ENCODE measurements at regions not wholly inside any gene's neighbourhood (a gene's known extent, or its start where the extent isn't known, plus 50 kb on each side); places are given as distances from the start of the nearest gene placed in this dataset.
"Not testable (repeated sequence)": the region's sequence is repeated elsewhere in the genome, so short reads cannot be mapped to it uniquely, and the experiment has no call there.

DNA sequence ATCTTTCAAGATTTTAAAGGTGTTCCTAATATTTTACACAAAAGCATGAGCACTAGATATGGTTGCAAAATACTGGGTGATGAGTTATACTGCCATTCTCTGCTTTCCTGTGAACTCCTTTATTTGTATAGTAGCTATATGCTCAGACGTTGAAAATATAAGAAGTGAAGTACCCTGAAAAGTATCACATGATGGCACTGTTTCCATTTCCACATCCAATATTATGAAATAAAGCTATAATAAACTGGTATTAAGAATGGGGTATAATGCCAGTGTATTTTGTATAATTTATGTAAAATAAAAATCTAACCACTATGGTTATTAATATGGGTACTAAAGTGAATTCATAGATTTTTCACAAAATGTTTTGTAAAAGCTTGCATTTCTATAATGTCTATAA is 79.6 kb upstream of the FOXP2 start:
- Histone ChIP-seq H3K4me1 (no peaks in the 10 kb centered on the region), H3K36me3 (no peaks in the 10 kb centered on the region), H3K27me3 (no peaks in the 10 kb centered on the region), H3K9me3 (no peaks in the 10 kb centered on the region), H3K27ac (no peak overlapping the region), H3K4me3 (no peak overlapping the region)
- no peak for DNase-seq
- ATAC-seq (ENCODE audit: low FRiP score in 2 of 2), result no peak
- TF ChIP-seq EP300 (IDR thresholded peaks at IDR 0.05) (no peak), POLR2AphosphoS5 (IDR thresholded peaks at IDR 0.05) (no peak), POLR2A (IDR thresholded peaks at IDR 0.05) (no peak)
- TF ChIP-seq, protein P1, sequence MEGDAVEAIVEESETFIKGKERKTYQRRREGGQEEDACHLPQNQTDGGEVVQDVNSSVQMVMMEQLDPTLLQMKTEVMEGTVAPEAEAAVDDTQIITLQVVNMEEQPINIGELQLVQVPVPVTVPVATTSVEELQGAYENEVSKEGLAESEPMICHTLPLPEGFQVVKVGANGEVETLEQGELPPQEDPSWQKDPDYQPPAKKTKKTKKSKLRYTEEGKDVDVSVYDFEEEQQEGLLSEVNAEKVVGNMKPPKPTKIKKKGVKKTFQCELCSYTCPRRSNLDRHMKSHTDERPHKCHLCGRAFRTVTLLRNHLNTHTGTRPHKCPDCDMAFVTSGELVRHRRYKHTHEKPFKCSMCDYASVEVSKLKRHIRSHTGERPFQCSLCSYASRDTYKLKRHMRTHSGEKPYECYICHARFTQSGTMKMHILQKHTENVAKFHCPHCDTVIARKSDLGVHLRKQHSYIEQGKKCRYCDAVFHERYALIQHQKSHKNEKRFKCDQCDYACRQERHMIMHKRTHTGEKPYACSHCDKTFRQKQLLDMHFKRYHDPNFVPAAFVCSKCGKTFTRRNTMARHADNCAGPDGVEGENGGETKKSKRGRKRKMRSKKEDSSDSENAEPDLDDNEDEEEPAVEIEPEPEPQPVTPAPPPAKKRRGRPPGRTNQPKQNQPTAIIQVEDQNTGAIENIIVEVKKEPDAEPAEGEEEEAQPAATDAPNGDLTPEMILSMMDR (IDR thresholded peaks at IDR 0.05), result no peak
- 44 to 52% methylated on average over 1 of the region's 1 CpG for WGBS, 2 donors

DNA sequence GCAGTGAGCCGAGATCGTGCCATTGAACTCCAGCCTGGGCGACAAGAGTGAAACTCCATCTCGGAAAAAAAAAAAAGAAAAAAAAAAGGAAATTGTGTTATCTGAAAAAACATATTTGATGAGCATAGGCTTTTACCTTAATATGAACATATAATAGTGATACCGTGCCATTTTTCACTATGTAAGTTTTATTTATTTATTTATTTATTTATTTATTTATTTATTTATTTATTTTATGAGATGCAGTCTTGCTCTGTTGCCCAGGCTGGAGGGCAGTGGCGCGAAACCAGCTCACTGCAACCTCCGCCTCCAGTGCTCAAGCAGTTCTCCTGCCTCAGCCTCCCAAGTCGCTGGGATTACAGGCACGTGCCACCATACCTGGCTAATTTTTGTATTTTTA is 85.2 kb upstream of the FOXP2 start:
- H3K27me3 ChIP-seq; DNase-seq; H3K9me3 ChIP-seq; ATAC-seq (ENCODE audit: low FRiP score in 2 of 2); H3K36me3 ChIP-seq; H3K4me3 ChIP-seq; H3K4me1 ChIP-seq; H3K27ac ChIP-seq: not testable (repeated sequence)
- 93 to 97% methylated on average over 10 of the region's 10 CpGs for WGBS, 2 donors

DNA sequence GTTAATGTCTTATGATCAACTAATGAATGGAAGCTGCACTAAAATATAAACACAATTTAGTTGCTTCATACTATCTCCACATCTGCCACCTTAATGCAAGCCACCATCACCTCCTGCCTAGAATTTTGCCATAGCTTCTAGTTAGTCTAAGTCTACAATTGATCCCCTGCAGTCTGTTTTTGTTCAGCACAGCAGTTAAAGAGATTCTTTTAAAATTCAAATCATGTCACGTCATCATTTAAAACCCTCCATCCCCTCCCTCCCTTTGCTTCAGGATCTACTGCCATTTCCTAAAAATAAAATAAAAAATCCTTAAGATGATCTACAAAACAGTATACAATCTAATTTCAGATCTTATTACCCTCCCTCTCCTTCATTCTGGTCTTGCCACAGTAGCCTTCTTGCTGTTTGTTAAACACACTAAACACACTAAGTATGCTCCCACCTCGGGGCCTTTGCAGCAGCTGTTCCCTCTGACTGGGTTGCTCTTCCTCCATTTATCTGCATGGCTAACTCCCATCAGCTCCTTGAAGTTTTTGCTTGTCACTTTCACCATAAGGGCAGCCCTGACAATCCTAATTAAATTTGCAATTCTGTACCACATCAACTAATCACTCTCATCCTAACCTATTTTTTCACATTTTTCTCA is 97.0 kb upstream of the FOXP2 start:
- DNase-seq (no peak), ATAC-seq (ENCODE audit: low FRiP score in 2 of 2) (no peak)
- Histone ChIP-seq H3K27ac (no peak overlapping the region), H3K36me3 (no peaks in the 10 kb centered on the region), H3K9me3 (no peaks in the 10 kb centered on the region), H3K4me3 (no peak overlapping the region), H3K4me1 (no peaks in the 10 kb centered on the region), H3K27me3 (no peaks in the 10 kb centered on the region)
- WGBS, 2 donors, result 48 to 59% methylated on average over 2 of the region's 2 CpGs
- TF ChIP-seq POLR2AphosphoS5 (IDR thresholded peaks at IDR 0.05) (no peak), POLR2A (IDR thresholded peaks at IDR 0.05) (no peak), EP300 (IDR thresholded peaks at IDR 0.05) (no peak)
- TF ChIP-seq, protein P1 (IDR thresholded peaks at IDR 0.05), result no peak

DNA sequence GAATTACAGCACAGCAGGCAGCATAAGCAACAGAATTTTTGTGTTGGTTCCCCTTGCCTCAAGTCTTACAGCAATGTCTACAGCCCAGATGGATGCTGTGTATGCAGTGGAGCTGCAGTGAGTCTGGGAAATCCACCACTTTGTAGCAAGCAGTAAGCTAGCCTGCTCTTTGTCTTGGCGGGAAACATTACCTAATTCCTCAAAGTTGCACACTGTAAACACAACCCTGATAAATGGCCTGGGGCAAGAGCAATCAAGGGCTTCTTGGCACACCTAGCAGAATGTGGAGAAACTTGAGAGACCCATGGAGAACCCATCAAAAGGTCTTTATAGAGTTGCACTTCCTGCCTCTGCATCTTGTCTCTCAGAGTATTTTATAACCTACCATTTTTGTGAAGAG is 102.0 kb upstream of the FOXP2 start:
- no peaks in the 10 kb centered on the region for H3K36me3 ChIP-seq
- H3K9me3 ChIP-seq, result no peaks in the 10 kb centered on the region
- no peak overlapping the region for H3K27ac ChIP-seq
- peaks cover 0 to 8% (median 0%) of the 10 kb centered on the region in 4 donors for H3K4me1 ChIP-seq
- TF ChIP-seq POLR2AphosphoS5 (IDR thresholded peaks at IDR 0.05) (peak in 1 of 2 donors; percentile 17), POLR2A (IDR thresholded peaks at IDR 0.05) (no peak), EP300 (IDR thresholded peaks at IDR 0.05) (peak in 1 of 4 donors; percentile 38)
- TF ChIP-seq, protein P1 (IDR thresholded peaks at IDR 0.05), result no peak
- ATAC-seq (ENCODE audit: low FRiP score in 2 of 2), result peak in 1 of 2 donors; percentile 23
- H3K4me3 ChIP-seq, result no peak overlapping the region
- H3K27me3 ChIP-seq, result no peaks in the 10 kb centered on the region
- WGBS, 2 donors, result 56 to 62% methylated on average over 1 of the region's 1 CpG
- peak in 1 of 2 donors; percentile 69 for DNase-seq

DNA sequence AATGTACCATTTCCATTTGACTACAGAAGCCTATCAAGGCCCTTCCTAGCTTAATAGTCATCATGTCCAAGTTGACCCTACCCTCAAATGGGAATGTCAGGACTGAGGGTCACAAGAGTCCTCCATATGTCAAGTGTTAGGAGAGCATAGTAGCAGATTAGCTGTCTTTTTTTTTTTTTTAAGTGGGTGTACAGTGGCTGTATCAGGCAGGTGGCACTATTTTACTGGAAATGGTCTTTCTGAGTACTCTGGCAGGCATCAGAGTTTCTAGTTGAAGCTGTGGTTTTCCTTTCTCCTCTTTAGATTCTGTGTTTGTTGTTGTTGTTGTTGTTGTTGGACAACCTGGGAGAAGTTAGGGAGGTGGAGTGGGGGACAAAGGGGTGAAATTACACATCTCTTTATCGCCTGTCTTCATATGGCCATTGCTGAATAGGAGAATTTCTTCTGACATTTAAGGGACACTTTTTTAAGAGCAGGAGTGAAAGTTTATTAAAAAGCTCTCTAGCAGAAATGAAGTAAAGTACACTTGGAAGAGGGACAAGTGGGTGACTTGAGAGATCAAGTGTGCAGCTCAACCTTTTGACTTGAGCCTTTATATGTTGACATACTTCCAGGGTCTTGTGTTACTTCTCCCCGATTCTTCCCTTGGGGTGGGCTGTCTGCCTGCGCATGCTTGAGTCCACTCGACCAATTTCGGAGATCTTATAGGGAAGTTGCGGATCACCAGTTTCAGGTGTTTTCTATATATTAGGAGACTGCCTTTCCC is 104.1 kb upstream of the FOXP2 start:
- Histone ChIP-seq H3K4me3 (peak overlapping the region in 1 of 4 donors; percentile 26), H3K27me3 (no peaks in the 10 kb centered on the region), H3K4me1 (peaks cover 0 to 8% (median 0%) of the 10 kb centered on the region in 4 donors), H3K9me3 (no peaks in the 10 kb centered on the region), H3K36me3 (no peaks in the 10 kb centered on the region), H3K27ac (no peak overlapping the region)
- 53 to 83% methylated on average over 6 of the region's 6 CpGs for WGBS, 2 donors
- TF ChIP-seq EP300 (IDR thresholded peaks at IDR 0.05), result no peak
- TF ChIP-seq, protein P1 (IDR thresholded peaks at IDR 0.05), result peak in 1 of 6 experiments; percentile 29
- DNase-seq (no peak), ATAC-seq (ENCODE audit: low FRiP score in 2 of 2) (peak; percentile 37 to 67)
